AG04449 (cell line): ENCODE measurements at regions not wholly inside any gene's neighbourhood (a gene's known extent, or its start where the extent isn't known, plus 50 kb on each side); places are given as distances from the start of the nearest gene placed in this dataset.

Source experiments
- CTCF ChIA-PET: fragments of 350-600 bp; formaldehyde crosslinking; extraction: SDS; loops from one replicate; lab custom pipeline; 2021; ENCODE audit warnings: antibody characterized with exemption; lab: Yijun Ruan, JAX
- POLR2A ChIA-PET: fragments of 400-600, 350-600 bp; formaldehyde crosslinking; extraction: SDS; loops from one replicate; lab custom pipeline; 2020; ENCODE audit warnings: antibody characterized with exemption, inconsistent platforms; lab: Yijun Ruan, JAX
- DNase-seq: peaks from one replicate; pipeline ENCODE4 v3.0.0-alpha.2; 2010; ENCODE audit warnings: low read depth, low spot score
- H3K4me3 ChIP-seq: 2 replicates; pipeline ENCODE4 v1.5.1; 2011; ENCODE audit warnings: low read depth, mild to moderate bottlenecking, control low read depth, low read length
- CTCF ChIP-seq: IDR thresholded peaks from one replicate; pipeline ENCODE4 v1.5.1; 2011; ENCODE audit warnings: mild to moderate bottlenecking, moderate library complexity, low read length, control low read depth, inconsistent platforms; ENCODE audit not compliant: insufficient read depth; ENCODE audit errors: missing control alignments

- DNase-seq: no peak
- TF ChIP-seq CTCF: no peak
- POLR2A ChIA-PET: no interaction called here
- H3K4me3 ChIP-seq: no peak overlapping the region
- CTCF ChIA-PET: no interaction called here
Observed at GRCh38 chr5:162497455-162497854, 429.9 kb downstream of the GABRG2 start.

GRCh38 chr5:162502780-162503179, 435.2 kb downstream of the GABRG2 start:
- CTCF ChIA-PET: no interaction called here
- no peak overlapping the region for H3K4me3 ChIP-seq
- TF ChIP-seq CTCF: no peak
- no peak for DNase-seq
- POLR2A ChIA-PET: no interaction called here

- ChIA-PET CTCF (no interaction called here), POLR2A (no interaction called here)
- H3K4me3 ChIP-seq: no peak overlapping the region
- DNase-seq: no peak
- TF ChIP-seq CTCF: no peak
Observed at GRCh38 chr5:162503796-162504195, 436.2 kb downstream of the GABRG2 start.

GRCh38 chr5:162512935-162513565, 445.5 kb downstream of the GABRG2 start:
- H3K4me3 ChIP-seq: no peak overlapping the region
- DNase-seq: no peak
- TF ChIP-seq CTCF: no peak
- POLR2A ChIA-PET: no interaction called here
- CTCF ChIA-PET: no interaction called here

GRCh38 chr5:162514116-162514515, 446.5 kb downstream of the GABRG2 start:
- TF ChIP-seq CTCF: no peak
- ChIA-PET CTCF (no interaction called here), POLR2A (no interaction called here)
- no peak overlapping the region for H3K4me3 ChIP-seq
- no peak for DNase-seq

GRCh38 chr5:162520878-162521277, 453.3 kb downstream of the GABRG2 start:
- ChIA-PET CTCF (no interaction called here), POLR2A (no interaction called here)
- DNase-seq: no peak
- no peak overlapping the region for H3K4me3 ChIP-seq
- TF ChIP-seq CTCF: no peak
